GM12878 (cell line): ENCODE measurements at regions not wholly inside any gene's neighbourhood (a gene's known extent, or its start where the extent isn't known, plus 50 kb on each side); places are given as distances from the start of the nearest gene placed in this dataset.

ENCODE experiments used
- ATAC-seq: fragments of 200-7000 bp; cut with Tn5 transposase; 3 replicates; pipeline ENCODE4 v1.9.1; 2020; ENCODE audit warnings: mild to moderate bottlenecking, moderate library complexity
- BruUV-seq: library from RNA; stranded (reverse); fragments of 400-500 nt; replicated peaks from 2 replicates; lab custom pipeline; 2021; lab: Mats Ljungman, UMichigan
- CTCF ChIA-PET: fragments of 300-600 bp; sonication (Branson Sonifier 250); formaldehyde crosslinking; extraction: SDS; loops from one replicate; lab custom pipeline; 2021; ENCODE audit warnings: inconsistent platforms; lab: Yijun Ruan, JAX
- POLR2A ChIA-PET: fragments of 350-600 bp; formaldehyde crosslinking; extraction: SDS; loops from one replicate; lab custom pipeline; 2021; ENCODE audit warnings: inconsistent platforms; lab: Charles Lee
- RAD21 ChIA-PET: fragments of 300-600 bp; sonication (Branson Sonifier 250); formaldehyde crosslinking; loops from one replicate; lab custom pipeline; 2023; ENCODE audit warnings: antibody characterized with exemption; ENCODE audit not compliant: unreplicated experiment; lab: Charles Lee
- SMC1A ChIA-PET: fragments of 300-600 bp; sonication (Branson Sonifier 250); formaldehyde crosslinking; loops from one replicate; lab custom pipeline; 2023; ENCODE audit not compliant: unreplicated experiment, uncharacterized antibody; lab: Charles Lee
- DNase-seq: peaks from one replicate; pipeline ENCODE4 v3.0.0-alpha.2; 2011; ENCODE audit warnings: low read depth, low spot score
- FAIRE-seq: peaks from 3 replicates; lab custom pipeline; 2011; peaks lifted over from hg19 to GRCh38; lab: Jason Lieb, UNC
- H2AFZ ChIP-seq: 2 replicates; pipeline ENCODE4 v1.6.0; 2011; ENCODE audit warnings: low read depth, low read length, control low read depth; ENCODE audit not compliant: control insufficient read depth
- H3K27ac ChIP-seq: 2 replicates; pipeline ENCODE4 v1.5.1; 2011; ENCODE audit warnings: control low read depth; ENCODE audit not compliant: control insufficient read depth, insufficient read depth
- H3K27me3 ChIP-seq, 2 experiments: replicated peaks in 1 of 2; 2 replicates each; pipeline versions ENCODE4 v1.6.0 to v1.6.1; 2011; ENCODE audit warnings: low read length in 1 of 2; ENCODE audit not compliant: control insufficient read depth in 2 of 2, insufficient read depth in 2 of 2
- H3K36me3 ChIP-seq, 2 experiments: 2 replicates each; pipeline ENCODE4 v1.5.1; 2011; ENCODE audit warnings: low read length in 1 of 2; ENCODE audit not compliant: control insufficient read depth in 2 of 2, insufficient read depth in 2 of 2
- H3K4me1 ChIP-seq: 2 replicates; pipeline ENCODE4 v1.6.1; 2011; ENCODE audit warnings: mild to moderate bottlenecking, low read length, moderate library complexity, mixed read lengths; ENCODE audit not compliant: control insufficient read depth, insufficient read depth
- H3K4me2 ChIP-seq: 2 replicates; pipeline ENCODE4 v1.6.0; 2011; ENCODE audit warnings: control low read depth; ENCODE audit not compliant: control insufficient read depth, insufficient read depth
- H3K4me3 ChIP-seq: fragments of 200-600 bp; sonication (generic); 2 replicates; pipeline ENCODE4 v1.5.1; 2016
- H3K79me2 ChIP-seq: 2 replicates; pipeline ENCODE4 v1.6.0; 2011; ENCODE audit warnings: low read length; ENCODE audit not compliant: control insufficient read depth, insufficient read depth
- H3K9ac ChIP-seq: 2 replicates; pipeline ENCODE4 v1.8.0; 2011; ENCODE audit warnings: low read length, control low read depth, mixed read lengths; ENCODE audit not compliant: control insufficient read depth, insufficient read depth
- H3K9me3 ChIP-seq: replicated peaks from 3 replicates; pipeline ENCODE4 v1.5.1; 2011; ENCODE audit warnings: mild to moderate bottlenecking, low read length; ENCODE audit not compliant: control insufficient read depth, insufficient read depth
- H4K20me1 ChIP-seq: 2 replicates; pipeline ENCODE4 v1.6.0; 2011; ENCODE audit not compliant: control insufficient read depth, insufficient read depth
- CEBPB ChIP-seq, 2 experiments: fragments of 150-350 bp in 1 of 2; IDR thresholded peaks; 2 replicates each; pipeline ENCODE4 v1.6.1; 2012 to 2014; ENCODE audit warnings: low read depth in 2 of 2, low read length in 2 of 2, borderline replicate concordance in 1 of 2, inconsistent platforms in 1 of 2
- EP300 ChIP-seq, 2 experiments: fragments of 150-350 bp in 1 of 2; IDR thresholded peaks; 2 replicates each; pipeline ENCODE4 v1.6.1; 2011 to 2012; ENCODE audit warnings: low read depth in 2 of 2, low read length in 2 of 2, borderline replicate concordance in 1 of 2, improper control_type of control experiment in 1 of 2, inconsistent platforms in 1 of 2; ENCODE audit not compliant: control insufficient read depth in 1 of 2
- ETV6 ChIP-seq, 2 experiments: fragments of 450-650 bp in 1 of 2; IDR thresholded peaks in 1 of 2; conservative IDR thresholded peaks in 1 of 2; 2 replicates each; pipeline ENCODE4 v1.6.1; 2014; ENCODE audit warnings: antibody characterized with exemption in 1 of 2, borderline replicate concordance in 1 of 2, low read depth in 1 of 2, mild to moderate bottlenecking in 1 of 2, moderate library complexity in 1 of 2
- GABPA ChIP-seq: IDR thresholded peaks from 2 replicates; pipeline ENCODE4 v1.6.1; 2014; ENCODE audit warnings: antibody characterized with exemption, low read depth, mild to moderate bottlenecking, inconsistent platforms
- LARP7 ChIP-seq: fragments of 450-650 bp; IDR thresholded peaks from 2 replicates; pipeline ENCODE4 v1.6.1; 2017; ENCODE audit warnings: mild to moderate bottlenecking
- MTA2 ChIP-seq: fragments of 450-650 bp; IDR thresholded peaks from 2 replicates; pipeline ENCODE4 v1.6.1; 2016; ENCODE audit warnings: low read depth, mild to moderate bottlenecking, moderate library complexity
- MXI1 ChIP-seq: fragments of 150-350 bp; IDR thresholded peaks from 2 replicates; pipeline ENCODE4 v1.6.1; 2011; ENCODE audit warnings: low read depth, mild to moderate bottlenecking, inconsistent platforms, low read length, improper control_type of control experiment
- NFXL1 ChIP-seq: fragments of 450-650 bp; IDR thresholded peaks from 2 replicates; pipeline ENCODE4 v1.6.1; 2017; ENCODE audit warnings: antibody characterized with exemption, mild to moderate bottlenecking, borderline replicate concordance
- NFYB ChIP-seq: IDR thresholded peaks from 2 replicates; pipeline ENCODE4 v1.6.1; 2011; ENCODE audit warnings: low read depth, mild to moderate bottlenecking, low read length, improper control_type of control experiment, moderate library complexity; ENCODE audit not compliant: insufficient read depth
- NRF1 ChIP-seq: conservative IDR thresholded peaks from 2 replicates; pipeline ENCODE4 v1.6.1; 2011; ENCODE audit warnings: mild to moderate bottlenecking, low read depth, low read length, improper control_type of control experiment
- PML ChIP-seq: IDR thresholded peaks from 2 replicates; pipeline ENCODE4 v1.6.1; 2012; ENCODE audit warnings: low read length, inconsistent platforms
- RAD51 ChIP-seq: fragments of 450-650 bp; IDR thresholded peaks from 2 replicates; pipeline ENCODE4 v1.6.1; 2016; ENCODE audit warnings: moderate library complexity, mild to moderate bottlenecking, inconsistent platforms
- RCOR1 ChIP-seq: conservative IDR thresholded peaks from 2 replicates; pipeline ENCODE4 v1.6.1; 2012; ENCODE audit warnings: low read depth, low read length, improper control_type of control experiment
- RELA ChIP-seq: fragments of 450-650 bp; IDR thresholded peaks from 2 replicates; pipeline ENCODE4 v1.8.0; 2014; ENCODE audit warnings: borderline replicate concordance; ENCODE audit not compliant: partially characterized antibody
- RUNX3 ChIP-seq: IDR thresholded peaks from 2 replicates; pipeline ENCODE4 v1.6.1; 2012; ENCODE audit warnings: low read length, inconsistent platforms
- SREBF1 ChIP-seq: IDR thresholded peaks from 2 replicates; pipeline ENCODE4 v1.6.1; 2012; ENCODE audit warnings: mild to moderate bottlenecking, low read length
- ZNF24 ChIP-seq: fragments of 450-650 bp; IDR thresholded peaks from 2 replicates; pipeline ENCODE4 v1.6.1; 2017; ENCODE audit warnings: antibody characterized with exemption, mild to moderate bottlenecking
- WGBS: methylation state at CpG from one replicate; pipeline ENCODE4 v1.1.6; 2016; ENCODE audit warnings: low lambda C conversion rate; ENCODE audit not compliant: insufficient replicate concordance, insufficient coverage; ENCODE audit errors: missing lambda C conversion rate; 5-methylcytosine and 5-hydroxymethylcytosine counted together
- in situ Hi-C: fragments of 300-500 bp; cut with MboI; formaldehyde crosslinking; loops from 9 replicates; pipeline ENCODE4 v1.14.3; 2018; ENCODE audit warnings: mixed read lengths
- intact Hi-C: fragments of 100-400 bp; cut with micrococcal nuclease; formaldehyde crosslinking; loops from one replicate; pipeline ENCODE4 v1.14.2; 2022; ENCODE audit not compliant: unreplicated experiment
- TF ChIP-seq, protein P1 (sequence below): fragments of 450-650 bp; IDR thresholded peaks from 2 replicates; pipeline ENCODE4 v1.6.1; 2017; ENCODE audit warnings: mild to moderate bottlenecking, moderate library complexity
- TF ChIP-seq, protein P2 (sequence below): fragments of 450-650 bp; IDR thresholded peaks from 2 replicates; pipeline ENCODE4 v1.6.1; 2018; ENCODE audit warnings: borderline replicate concordance, mild to moderate bottlenecking; ENCODE audit not compliant: partially characterized antibody

DNA sequence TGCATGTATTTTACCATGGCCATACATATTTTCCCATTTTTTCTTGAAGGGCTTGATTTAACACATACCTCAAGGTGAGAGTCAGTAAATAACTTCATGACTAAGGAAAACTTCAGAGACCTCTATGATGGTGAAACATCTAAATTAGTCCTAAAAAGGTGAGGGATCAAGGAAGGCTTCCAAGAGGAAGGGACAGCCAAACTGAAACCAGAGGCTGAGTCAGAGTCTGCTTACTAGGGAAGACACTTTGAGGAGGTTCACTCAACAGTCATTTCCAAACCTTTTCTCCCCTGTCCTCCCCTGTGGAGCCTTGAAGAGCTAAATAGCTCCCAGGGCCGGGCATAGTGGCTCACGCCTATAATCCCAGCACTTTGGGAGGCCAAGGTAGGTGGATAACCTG lies 206.6 kb downstream of the SHQ1 start (continued):
- no peak for TF ChIP-seq NFYB

DNA sequence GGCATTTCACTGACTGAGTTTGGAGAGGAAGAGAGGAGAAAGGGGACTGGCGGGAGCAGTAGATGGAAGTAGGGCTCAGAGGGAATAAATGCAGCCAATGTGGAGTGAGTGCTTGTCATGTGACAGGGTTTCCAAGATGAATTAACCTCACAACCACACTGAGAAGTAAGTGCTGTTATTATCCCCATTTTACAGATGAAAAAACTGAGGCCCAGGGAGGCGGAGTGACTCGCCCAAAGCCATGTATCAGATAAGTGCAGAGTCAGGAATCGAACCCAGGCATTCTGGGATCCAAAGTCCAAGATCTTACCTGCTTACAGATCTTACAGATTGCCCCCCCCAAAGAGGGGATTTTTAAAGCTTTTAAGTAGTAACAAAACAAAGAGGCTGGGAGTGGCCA lies 207.2 kb downstream of the SHQ1 start:
- RAD21 ChIA-PET: no interaction called here
- no peak overlapping the region for H3K27ac ChIP-seq
- POLR2A ChIA-PET: no interaction called here
- no peak for FAIRE-seq
- BruUV-seq: no TSS peak
- no peak overlapping the region for H3K9ac ChIP-seq
- no peaks in the 10 kb centered on the region for H3K9me3 ChIP-seq
- H2AFZ ChIP-seq: no peak overlapping the region
- WGBS: 48% methylated on average over 4 of the region's 4 CpGs
- no peaks in the 10 kb centered on the region for H4K20me1 ChIP-seq
- no peak overlapping the region for H3K4me2 ChIP-seq
- intact Hi-C loops: no loop called here
- CTCF ChIA-PET: no interaction called here
- no peaks in the 10 kb centered on the region for H3K36me3 ChIP-seq
- no peaks in the 10 kb centered on the region for H3K27me3 ChIP-seq
- DNase-seq: no peak
- no peaks in the 10 kb centered on the region for H3K79me2 ChIP-seq
- no peak overlapping the region for H3K4me3 ChIP-seq
- SMC1A ChIA-PET: interaction anchor here (0.6 kb wide), 1 partner anchor 679 kb away, joined by 3 read pairs; no protein-coding TSS in a partner anchor
- ATAC-seq: no peak
- in situ Hi-C loops: no loop called here
- no peaks in the 10 kb centered on the region for H3K4me1 ChIP-seq
- TF ChIP-seq NFXL1 (no peak), RCOR1 (no peak), GABPA (no peak), RELA (no peak), RUNX3 (no peak), NRF1 (no peak), RAD51 (no peak), ETV6 (conservative IDR thresholded peaks at IDR 0.05 in 1 of 2, IDR thresholded peaks at IDR 0.05 in 1 of 2; ENCODE audit: borderline replicate concordance in 1 of 2, low read depth in 1 of 2) (no peak), EP300 (IDR thresholded peaks at IDR 0.05; ENCODE audit: borderline replicate concordance in 1 of 2, control insufficient read depth in 1 of 2, low read depth in 2 of 2, low read length in 2 of 2) (no peak), MXI1 (no peak), CEBPB (IDR thresholded peaks at IDR 0.05; ENCODE audit: borderline replicate concordance in 1 of 2, low read depth in 2 of 2, low read length in 2 of 2) (no peak), ZNF24 (no peak), LARP7 (no peak), PML (no peak), MTA2 (no peak), SREBF1 (no peak)
- TF ChIP-seq, protein P1, sequence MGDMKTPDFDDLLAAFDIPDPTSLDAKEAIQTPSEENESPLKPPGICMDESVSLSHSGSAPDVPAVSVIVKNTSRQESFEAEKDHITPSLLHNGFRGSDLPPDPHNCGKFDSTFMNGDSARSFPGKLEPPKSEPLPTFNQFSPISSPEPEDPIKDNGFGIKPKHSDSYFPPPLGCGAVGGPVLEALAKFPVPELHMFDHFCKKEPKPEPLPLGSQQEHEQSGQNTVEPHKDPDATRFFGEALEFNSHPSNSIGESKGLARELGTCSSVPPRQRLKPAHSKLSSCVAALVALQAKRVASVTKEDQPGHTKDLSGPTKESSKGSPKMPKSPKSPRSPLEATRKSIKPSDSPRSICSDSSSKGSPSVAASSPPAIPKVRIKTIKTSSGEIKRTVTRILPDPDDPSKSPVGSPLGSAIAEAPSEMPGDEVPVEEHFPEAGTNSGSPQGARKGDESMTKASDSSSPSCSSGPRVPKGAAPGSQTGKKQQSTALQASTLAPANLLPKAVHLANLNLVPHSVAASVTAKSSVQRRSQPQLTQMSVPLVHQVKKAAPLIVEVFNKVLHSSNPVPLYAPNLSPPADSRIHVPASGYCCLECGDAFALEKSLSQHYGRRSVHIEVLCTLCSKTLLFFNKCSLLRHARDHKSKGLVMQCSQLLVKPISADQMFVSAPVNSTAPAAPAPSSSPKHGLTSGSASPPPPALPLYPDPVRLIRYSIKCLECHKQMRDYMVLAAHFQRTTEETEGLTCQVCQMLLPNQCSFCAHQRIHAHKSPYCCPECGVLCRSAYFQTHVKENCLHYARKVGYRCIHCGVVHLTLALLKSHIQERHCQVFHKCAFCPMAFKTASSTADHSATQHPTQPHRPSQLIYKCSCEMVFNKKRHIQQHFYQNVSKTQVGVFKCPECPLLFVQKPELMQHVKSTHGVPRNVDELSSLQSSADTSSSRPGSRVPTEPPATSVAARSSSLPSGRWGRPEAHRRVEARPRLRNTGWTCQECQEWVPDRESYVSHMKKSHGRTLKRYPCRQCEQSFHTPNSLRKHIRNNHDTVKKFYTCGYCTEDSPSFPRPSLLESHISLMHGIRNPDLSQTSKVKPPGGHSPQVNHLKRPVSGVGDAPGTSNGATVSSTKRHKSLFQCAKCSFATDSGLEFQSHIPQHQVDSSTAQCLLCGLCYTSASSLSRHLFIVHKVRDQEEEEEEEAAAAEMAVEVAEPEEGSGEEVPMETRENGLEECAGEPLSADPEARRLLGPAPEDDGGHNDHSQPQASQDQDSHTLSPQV: no peak
- TF ChIP-seq, protein P2, sequence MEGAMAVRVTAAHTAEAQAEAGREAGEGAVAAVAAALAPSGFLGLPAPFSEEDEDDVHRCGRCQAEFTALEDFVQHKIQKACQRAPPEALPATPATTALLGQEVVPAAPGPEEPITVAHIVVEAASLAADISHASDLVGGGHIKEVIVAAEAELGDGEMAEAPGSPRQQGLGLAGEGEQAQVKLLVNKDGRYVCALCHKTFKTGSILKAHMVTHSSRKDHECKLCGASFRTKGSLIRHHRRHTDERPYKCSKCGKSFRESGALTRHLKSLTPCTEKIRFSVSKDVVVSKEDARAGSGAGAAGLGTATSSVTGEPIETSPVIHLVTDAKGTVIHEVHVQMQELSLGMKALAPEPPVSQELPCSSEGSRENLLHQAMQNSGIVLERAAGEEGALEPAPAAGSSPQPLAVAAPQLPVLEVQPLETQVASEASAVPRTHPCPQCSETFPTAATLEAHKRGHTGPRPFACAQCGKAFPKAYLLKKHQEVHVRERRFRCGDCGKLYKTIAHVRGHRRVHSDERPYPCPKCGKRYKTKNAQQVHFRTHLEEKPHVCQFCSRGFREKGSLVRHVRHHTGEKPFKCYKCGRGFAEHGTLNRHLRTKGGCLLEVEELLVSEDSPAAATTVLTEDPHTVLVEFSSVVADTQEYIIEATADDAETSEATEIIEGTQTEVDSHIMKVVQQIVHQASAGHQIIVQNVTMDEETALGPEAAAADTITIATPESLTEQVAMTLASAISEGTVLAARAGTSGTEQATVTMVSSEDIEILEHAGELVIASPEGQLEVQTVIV: no peak
